ENCODE measurements at regions not wholly inside any gene's neighbourhood (a gene's known extent, or its start where the extent isn't known, plus 50 kb on each side); places are given as distances from the start of the nearest gene placed in this dataset.

DNA sequence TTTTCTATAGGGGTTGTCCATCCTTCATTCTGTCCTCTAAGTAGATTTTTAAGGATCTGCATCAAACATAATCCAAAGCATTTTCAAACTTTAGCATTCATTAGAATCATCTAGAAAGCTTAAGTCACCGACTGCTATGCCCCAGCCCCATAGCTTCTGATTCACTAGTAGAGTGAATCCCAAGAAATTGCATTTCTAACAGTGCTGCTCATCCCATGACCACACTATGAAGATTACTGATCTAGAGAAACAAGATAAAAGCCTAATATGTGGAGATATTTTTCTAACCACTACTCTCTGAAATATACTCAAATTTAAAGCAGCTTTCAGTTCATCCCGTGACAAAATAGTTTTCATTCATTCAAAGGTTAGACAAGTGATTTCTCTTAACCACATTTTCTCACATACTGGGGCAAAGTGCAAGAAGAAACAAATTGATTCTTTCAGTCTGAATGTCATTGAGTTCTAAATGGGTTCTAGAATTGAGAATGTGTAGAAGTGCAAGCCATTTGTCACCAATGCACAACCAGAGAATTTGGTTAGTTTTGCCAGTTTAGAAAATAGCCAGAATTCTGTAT, 286.9 kb upstream of the CD180 start:
- TF ChIP-seq, protein P1, sequence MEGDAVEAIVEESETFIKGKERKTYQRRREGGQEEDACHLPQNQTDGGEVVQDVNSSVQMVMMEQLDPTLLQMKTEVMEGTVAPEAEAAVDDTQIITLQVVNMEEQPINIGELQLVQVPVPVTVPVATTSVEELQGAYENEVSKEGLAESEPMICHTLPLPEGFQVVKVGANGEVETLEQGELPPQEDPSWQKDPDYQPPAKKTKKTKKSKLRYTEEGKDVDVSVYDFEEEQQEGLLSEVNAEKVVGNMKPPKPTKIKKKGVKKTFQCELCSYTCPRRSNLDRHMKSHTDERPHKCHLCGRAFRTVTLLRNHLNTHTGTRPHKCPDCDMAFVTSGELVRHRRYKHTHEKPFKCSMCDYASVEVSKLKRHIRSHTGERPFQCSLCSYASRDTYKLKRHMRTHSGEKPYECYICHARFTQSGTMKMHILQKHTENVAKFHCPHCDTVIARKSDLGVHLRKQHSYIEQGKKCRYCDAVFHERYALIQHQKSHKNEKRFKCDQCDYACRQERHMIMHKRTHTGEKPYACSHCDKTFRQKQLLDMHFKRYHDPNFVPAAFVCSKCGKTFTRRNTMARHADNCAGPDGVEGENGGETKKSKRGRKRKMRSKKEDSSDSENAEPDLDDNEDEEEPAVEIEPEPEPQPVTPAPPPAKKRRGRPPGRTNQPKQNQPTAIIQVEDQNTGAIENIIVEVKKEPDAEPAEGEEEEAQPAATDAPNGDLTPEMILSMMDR (IDR thresholded peaks at IDR 0.05; ENCODE audit: insufficient read depth, low read depth, low read length): no peak
- no peak for TF ChIP-seq EZH2 (IDR thresholded peaks at IDR 0.05; ENCODE audit: insufficient read depth, low read length)

Measured in astrocyte (in vitro differentiated cells and primary cell).